GM10266 (cell line): ENCODE measurements at regions not wholly inside any gene's neighbourhood (a gene's known extent, or its start where the extent isn't known, plus 50 kb on each side); places are given as distances from the start of the nearest gene placed in this dataset.
"Not testable (repeated sequence)": the region's sequence is repeated elsewhere in the genome, so short reads cannot be mapped to it uniquely, and the experiment has no call there.

Experiments used
- DNase-seq: peaks from one replicate; pipeline ENCODE4 v3.0.0; 2012; ENCODE audit errors: extremely low spot score
- CTCF ChIP-seq: IDR thresholded peaks from 2 replicates; pipeline ENCODE4 v1.5.1; 2012; ENCODE audit warnings: mild to moderate bottlenecking, low read depth; ENCODE audit not compliant: control insufficient read depth, insufficient read depth; ENCODE audit errors: missing control alignments

GRCh38 chr2:47964277-47964676 lies 58.0 kb upstream of the FBXO11 start:
- no peak for TF ChIP-seq CTCF
- DNase-seq, result no peak

GRCh38 chr2:47964722-47965434 lies 58.6 kb upstream of the FBXO11 start:
- no peak for DNase-seq
- no peak for TF ChIP-seq CTCF

- not testable (repeated sequence) for DNase-seq
Observed at GRCh38 chr2:47976728-47977127, 70.4 kb upstream of the FBXO11 start.

GRCh38 chr2:47984041-47984440 lies 77.7 kb upstream of the FBXO11 start:
- no peak for TF ChIP-seq CTCF
- no peak for DNase-seq

GRCh38 chr2:47990503-47990902 lies 84.2 kb upstream of the FBXO11 start:
- TF ChIP-seq CTCF, result no peak

GRCh38 chr2:47992671-47993070 lies 86.4 kb upstream of the FBXO11 start:
- no peak for DNase-seq
- TF ChIP-seq CTCF, result no peak

More at GRCh38 chr2:47990503-47990902, 84.2 kb upstream of the FBXO11 start:
- DNase-seq, result no peak

- no peak for DNase-seq
- no peak for TF ChIP-seq CTCF
Observed at GRCh38 chr2:47996808-47997207, 90.5 kb upstream of the FBXO11 start.

- no peak for TF ChIP-seq CTCF
- DNase-seq, result no peak
Observed at GRCh38 chr2:47999512-47999911, 93.2 kb upstream of the FBXO11 start.
